ENCODE measurements at regions not wholly inside any gene's neighbourhood (a gene's known extent, or its start where the extent isn't known, plus 50 kb on each side); places are given as distances from the start of the nearest gene placed in this dataset.

DNA sequence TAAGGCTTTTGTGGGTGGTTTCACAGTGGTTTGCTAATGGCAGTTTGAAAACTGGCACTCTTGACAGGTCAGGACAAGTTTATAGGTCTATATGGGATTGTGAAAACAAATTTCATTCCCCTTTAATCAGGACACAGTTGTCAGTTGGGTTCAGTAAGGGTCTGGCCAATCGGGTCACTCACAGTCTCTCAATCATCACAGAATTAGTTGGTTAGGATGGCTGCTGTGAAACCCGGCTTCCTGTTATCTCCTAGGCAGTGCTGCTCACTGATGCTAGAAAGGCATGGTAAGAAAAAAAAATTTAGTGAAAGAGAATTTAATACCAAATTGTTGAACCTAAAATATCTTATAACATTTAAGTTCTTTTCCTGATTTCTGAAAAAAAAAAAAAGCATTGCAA is 1730.1 kb downstream of the EFNB2 start:
- TF ChIP-seq, protein P1, sequence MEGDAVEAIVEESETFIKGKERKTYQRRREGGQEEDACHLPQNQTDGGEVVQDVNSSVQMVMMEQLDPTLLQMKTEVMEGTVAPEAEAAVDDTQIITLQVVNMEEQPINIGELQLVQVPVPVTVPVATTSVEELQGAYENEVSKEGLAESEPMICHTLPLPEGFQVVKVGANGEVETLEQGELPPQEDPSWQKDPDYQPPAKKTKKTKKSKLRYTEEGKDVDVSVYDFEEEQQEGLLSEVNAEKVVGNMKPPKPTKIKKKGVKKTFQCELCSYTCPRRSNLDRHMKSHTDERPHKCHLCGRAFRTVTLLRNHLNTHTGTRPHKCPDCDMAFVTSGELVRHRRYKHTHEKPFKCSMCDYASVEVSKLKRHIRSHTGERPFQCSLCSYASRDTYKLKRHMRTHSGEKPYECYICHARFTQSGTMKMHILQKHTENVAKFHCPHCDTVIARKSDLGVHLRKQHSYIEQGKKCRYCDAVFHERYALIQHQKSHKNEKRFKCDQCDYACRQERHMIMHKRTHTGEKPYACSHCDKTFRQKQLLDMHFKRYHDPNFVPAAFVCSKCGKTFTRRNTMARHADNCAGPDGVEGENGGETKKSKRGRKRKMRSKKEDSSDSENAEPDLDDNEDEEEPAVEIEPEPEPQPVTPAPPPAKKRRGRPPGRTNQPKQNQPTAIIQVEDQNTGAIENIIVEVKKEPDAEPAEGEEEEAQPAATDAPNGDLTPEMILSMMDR (IDR thresholded peaks at IDR 0.05): no peak
- no peak for TF ChIP-seq POLR2A (IDR thresholded peaks at IDR 0.05)

Measured in lower leg skin (tissue), 3 donors.